ENCODE measurements at regions not wholly inside any gene's neighbourhood (a gene's known extent, or its start where the extent isn't known, plus 50 kb on each side); places are given as distances from the start of the nearest gene placed in this dataset.
"Not testable (repeated sequence)": the region's sequence is repeated elsewhere in the genome, so short reads cannot be mapped to it uniquely, and the experiment has no call there.

DNA sequence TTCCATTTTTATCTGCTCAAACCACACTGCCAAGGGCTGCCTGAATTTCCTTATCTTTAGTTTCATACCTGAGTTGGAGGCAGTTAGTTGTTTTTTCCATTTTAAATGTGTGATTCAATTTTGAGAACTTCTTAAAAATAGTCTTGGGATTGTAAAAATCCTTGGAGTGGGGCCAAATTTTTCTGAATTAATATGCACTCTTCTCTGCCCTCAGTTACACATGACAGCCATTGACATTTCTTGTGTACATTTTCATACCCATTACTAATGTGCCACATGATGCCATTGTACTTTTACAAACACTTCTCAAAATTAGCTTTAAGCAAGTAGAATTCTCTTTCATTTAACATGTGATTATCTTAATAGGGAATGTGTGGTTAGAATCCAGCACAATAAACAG, 141.7 kb downstream of the C3orf38 start:
- DNase-seq (ENCODE audit: low read depth), result no peak

DNA sequence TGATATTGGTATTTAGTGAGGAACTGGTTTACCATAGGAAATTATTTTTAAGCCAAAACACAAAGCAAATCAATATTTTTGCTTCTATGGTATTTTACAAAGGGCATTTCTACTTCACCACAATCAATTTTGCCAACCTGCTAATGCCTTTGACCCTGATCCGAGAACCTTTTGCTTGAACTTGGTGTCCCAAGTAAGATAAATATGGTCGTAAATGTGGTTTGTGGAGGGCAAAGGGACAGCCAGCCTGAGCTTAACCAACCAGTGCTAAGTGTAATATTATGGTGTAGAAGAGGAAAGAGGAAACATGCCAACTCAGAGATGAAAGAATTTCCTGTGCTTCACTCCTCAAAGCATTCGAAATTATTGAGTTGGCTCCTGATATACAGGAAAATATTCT, 148.4 kb downstream of the C3orf38 start:
- no peak for DNase-seq (ENCODE audit: low read depth)

DNA sequence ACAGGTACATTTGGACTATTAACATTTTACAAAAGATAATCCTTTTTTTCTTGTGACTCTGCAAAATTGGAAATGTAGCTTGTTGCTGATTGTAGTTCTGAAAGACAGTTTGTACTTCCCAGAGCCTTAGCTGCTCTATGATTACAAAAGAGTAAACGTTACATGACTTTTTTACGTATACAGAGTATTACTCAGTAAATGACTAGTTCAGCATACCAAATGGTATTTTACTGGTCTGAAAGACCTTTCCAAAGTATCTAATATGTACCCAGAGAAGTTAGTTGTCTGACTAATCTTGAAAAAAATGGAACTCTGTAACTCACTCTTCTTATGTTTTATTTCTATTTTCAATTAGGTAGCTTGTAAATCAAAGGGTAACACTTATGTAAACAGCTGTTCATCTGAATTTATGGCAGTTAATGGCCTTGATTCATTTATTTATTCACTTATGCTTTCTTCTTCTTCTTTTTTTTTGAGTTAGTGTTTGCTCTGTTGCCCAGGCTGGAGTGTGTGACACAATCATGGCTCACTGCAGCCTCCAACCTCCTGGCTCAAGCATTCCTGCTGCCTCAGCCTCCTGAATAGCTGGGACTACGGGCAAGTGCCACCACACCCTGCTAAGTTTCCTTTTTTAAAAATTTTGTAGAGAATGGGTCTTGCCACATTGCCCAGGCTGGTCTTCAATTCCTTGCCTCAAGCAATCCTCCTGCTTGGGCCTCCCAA, 151.7 kb downstream of the C3orf38 start:
- no peak for DNase-seq (ENCODE audit: low read depth)

DNA sequence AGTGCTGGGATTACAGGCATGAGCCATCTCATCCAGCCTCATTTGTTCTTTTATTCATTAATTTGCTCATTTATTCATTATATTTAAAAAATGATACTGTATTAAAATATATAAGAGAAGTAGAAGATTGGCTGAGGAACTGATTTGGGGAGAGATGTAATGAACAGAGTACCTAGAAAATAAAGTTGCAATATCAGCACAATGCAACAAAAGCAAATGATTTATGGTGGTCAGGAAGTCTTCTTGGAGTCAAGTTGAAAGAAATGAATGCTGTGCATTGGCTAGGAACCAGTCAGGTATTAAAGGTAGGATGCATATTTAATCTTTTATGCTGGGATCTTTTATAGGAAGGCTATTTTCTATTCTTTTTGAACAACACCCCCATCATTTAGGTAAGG, 152.2 kb downstream of the C3orf38 start:
- no peak for DNase-seq (ENCODE audit: low read depth)

DNA sequence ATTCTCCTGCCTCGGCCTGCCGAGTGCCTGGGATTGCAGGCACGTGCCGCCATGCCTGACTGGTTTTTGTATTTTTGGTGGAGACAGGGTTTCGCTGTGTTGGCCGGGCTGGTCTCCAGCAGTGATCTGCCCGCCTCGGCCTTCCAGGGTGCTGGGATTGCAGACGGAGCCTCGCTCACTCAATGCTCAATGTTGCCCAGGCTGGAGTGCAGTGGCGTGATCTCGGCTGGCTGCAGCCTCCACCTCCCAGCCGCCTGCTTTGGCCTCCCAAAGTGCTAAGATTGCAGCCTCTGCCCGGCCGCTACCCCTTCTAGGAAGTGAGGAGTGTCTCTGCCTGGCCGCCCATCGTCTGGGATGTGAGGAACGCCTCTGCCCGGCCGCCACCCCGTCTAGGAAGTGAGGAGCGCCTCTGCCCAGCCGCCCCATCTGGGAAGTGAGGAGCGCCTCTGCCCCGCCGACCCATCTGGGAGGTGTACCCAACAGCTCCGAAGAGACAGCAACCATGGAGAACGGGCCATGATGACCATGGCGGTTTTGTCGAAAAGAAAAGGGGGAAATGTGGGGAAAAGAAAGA, 153.7 kb downstream of the C3orf38 start:
- DNase-seq (ENCODE audit: low read depth), result not testable (repeated sequence)

DNA sequence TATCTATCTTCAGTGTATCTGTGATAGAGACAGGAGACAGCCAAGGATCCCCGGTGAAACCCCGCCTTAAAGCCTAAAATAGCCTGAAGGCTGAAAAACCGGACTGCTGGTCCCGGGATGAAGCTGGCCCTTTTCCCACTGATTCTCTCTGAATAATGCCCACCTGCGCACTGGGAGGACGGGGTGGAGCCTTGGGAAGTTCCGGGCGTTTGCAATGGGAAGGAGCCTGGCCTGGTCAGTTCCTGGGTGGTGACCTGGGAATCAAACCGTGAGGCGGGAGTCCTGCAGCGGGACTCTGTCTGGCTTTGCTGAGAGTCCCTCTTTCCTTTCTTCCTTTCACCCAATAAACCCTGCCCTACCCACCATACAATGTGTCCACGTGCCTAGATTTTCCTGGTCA, 157.9 kb downstream of the C3orf38 start:
- no peak for DNase-seq (ENCODE audit: low read depth)

DNA sequence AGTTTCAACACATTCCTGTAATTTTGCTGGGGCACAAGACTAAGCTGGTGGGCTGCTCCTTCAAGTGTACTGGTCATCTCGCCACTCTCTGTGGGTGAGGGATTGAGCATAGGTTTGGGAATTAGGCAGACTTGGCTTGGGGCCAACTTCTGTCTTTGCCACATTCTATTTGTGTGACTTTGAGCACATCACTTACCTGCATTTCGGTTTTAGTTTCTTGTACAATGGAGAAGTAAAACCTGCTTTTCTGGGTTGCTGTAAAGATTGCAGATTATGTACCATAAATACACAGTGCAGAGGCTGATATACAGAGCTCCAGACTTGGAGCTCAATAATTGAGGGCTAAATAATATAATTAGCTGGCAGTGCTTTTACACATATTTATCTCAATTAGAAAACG, 162.1 kb downstream of the C3orf38 start:
- DNase-seq (ENCODE audit: low read depth), result no peak

DNA sequence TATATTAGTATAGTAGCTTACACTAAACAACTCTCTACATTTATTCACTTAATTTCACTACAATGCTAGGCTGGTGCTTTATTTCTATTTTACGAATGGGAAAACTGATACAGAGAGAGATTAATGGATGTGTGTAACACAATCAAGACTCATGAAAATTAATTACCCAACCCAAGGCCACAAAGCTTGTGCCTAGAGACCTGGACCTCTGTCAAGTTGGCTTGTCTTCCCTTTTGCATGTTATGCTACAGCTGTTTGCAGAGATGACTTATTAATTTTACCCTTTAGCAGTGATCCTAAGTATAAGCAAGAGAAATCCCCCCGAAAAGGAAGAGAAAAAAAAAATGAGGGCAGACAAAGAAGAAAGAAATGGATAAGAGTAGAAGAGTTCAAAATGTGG, 162.5 kb downstream of the C3orf38 start:
- no peak for DNase-seq (ENCODE audit: low read depth)

DNA sequence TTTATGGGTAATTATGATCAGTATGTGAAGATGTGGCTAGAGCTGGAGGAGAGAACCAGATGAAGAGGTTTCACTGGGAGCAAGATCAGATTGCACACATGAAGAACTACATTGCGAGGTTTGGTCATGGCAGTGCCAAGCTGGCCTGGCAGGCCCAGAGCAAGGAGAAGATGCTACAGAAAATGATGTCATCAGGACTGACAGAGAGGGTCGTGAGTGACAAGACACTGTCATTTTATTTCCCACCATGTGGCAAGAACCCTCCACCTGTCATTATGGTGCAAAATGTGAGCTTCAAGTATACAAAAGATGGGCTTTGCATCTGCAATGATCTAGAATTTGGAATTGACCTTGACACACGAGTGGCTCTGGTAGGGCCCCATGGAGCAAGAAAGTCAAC, 168.3 kb downstream of the C3orf38 start:
- DNase-seq (ENCODE audit: low read depth), result no peak

DNA sequence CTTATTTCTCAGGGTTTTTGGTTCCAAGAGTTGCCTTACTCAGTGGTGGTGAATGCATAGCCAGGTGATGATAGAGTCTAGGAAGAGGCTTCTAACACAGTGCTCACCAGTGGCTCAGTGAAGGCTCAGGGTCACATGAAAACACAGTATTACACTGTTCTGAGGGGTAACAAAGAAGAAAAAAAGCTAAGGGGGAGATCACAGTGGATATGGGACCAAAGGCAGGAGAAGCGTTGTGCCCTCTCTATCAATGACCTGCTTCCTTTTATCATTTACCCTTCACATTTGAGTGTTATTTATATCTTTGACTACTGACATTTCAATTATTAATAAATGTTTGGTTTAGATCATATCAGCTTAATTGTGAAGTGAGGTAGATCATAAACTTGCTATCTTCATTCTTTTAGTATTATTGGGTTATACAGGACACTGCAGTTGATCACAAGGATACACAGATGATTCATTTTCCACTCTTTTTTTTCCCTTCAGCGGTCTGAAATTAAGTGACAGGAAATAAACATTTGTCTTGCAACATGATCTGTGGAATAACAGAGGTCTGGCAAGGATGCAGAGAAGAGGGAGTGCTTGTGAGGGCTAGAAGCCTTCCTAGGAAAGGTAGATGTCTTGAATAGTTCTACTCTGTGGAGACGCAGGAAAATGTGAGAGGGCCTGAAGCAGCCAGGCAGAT, 171.7 kb downstream of the C3orf38 start:
- no peak for DNase-seq (ENCODE audit: low read depth)

DNA sequence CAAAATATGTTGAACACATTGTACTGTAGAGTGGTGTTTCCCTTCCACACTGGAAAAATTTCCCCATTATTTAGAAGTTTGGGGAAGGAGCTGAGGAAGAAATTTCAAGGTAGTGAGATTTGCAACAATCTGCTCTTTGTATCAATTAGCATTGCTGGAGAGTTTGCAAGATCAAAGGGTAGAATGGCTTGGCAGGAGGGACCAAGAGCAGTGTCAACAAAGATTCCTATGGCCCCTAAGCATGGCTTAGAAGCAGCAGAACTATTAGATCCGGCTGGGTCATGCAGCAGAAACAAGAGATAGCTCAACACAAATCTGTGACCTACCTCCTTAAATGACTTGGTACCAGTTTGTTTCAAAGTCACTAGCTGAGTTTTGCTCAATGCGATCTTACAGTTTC, 175.0 kb downstream of the C3orf38 start:
- DNase-seq (ENCODE audit: low read depth), result no peak

DNA sequence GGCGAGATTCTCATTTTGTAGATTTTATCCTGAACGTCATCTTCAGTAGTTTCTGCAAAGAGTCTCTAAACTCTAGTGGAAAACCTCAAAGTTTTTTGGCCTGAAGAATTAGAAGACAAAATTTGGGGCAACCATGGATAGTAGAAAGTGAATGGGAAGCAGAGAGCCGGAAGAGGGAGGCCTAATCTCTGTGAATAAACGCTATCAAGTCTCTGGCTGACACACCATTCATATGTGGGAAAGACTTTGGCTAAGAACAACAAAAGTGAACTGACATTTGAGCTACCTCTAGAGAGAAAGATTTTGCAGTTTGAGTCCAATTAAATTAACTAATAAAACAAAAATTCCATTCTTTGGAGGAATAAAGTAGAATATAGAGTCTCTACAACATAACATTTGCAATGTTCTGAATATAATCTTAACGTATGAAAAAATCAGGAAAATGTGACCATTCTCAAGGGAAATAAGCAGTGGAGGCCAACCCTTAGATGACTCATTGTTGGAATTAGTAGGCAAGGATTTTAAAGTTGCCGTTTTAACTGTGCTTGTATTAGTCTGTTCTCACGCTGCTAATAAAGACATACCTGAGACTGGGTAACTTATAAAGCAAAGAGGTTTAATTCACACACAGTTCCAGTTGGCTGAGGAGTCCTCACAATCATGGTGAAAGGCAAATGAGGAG, 184.6 kb downstream of the C3orf38 start:
- DNase-seq (ENCODE audit: low read depth), result no peak

DNA sequence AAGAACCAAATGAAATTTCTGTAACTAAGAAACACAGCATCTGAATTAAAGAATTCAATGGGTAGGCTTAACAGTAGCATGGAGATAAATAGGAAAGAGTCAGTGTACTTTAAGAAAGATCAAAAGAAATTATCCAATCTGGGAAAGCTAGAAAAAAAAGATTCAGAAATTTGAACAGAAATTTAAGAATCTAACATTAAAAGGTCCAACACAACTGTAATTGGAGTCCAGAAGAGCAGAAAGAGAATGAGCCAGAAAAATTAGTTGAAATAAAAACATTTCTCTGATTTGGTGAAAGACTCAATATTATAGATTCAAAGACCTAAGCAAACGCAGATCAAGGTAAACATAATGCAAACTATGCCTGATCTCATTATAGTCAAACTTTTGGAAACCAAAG, 187.1 kb downstream of the C3orf38 start:
- DNase-seq (ENCODE audit: low read depth), result no peak

DNA sequence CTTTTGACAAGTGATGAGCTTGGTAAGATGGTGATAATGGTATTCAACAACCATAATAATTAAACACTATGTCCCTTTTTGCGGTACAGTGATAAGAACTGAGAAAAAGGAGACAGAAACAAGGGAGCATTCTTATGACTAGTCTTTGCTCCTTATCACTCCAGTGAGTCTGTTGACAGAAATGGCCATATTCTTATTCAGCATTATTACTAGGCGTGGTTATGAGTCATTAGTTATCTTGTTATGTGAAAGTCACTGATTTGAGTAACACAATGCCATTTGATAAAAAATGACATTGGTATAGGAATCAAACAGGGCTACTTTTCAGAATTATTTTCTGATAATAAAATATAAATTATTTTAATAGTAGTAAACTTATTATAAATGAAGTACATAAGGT, 193.5 kb downstream of the C3orf38 start:
- DNase-seq (ENCODE audit: low read depth), result no peak

DNA sequence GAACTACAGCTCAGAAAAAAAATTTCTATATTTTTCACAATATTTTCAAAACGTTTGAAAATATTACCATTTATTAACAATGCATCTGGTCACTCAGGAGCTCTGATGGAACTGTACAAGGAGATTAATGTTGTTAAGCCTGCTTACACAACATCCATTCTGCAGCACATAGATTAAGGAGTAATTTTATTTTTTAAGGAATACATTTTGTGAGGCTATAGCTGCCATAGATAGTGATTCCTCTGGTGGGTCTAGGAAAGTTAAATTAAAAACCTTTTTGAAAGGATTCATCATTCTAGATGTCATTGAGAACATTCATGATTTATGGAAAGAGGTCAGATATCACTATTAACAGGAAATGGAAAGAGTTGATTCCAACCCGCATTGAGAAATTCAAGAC, 196.9 kb downstream of the C3orf38 start:
- no peak for DNase-seq (ENCODE audit: low read depth)

DNA sequence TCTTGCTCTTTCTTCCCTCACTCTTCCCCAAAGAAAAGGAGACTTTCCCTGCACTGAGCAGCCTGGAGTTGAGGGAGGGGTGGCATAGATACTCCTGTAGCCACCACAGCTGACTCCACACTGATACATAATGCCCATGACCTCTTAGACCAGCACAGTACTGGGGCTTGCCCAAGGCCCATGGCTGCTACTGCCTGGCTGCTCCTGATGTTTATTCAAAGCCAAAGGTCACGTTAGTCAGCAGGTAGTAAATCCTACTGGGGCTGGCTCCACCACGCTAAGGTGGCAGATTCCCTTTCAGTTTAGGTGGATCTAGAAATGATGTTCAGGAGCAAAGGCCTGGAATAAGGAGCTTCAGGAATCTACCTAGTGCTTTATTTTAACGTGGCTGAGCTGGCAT, 212.7 kb downstream of the C3orf38 start:
- no peak for DNase-seq (ENCODE audit: low read depth)

DNA sequence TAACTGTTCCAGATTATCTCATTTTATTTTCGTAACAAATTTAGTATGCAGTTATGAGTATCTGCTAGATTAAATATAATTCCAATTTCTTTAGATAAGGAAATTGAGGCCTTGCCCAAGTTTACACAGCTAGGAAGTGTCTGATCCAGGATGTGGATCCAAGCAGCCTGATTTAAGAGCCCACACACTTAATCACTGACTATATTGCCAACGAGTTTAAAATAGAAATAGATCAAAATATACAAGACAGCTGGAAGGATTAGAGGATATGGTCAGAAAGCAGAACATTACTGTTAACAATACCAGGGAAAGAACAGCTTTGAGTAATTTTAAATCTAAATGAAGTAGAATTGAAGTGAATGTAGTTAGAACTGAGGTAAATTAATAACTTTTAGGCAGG, 215.2 kb downstream of the C3orf38 start:
- DNase-seq (ENCODE audit: low read depth), result no peak

DNA sequence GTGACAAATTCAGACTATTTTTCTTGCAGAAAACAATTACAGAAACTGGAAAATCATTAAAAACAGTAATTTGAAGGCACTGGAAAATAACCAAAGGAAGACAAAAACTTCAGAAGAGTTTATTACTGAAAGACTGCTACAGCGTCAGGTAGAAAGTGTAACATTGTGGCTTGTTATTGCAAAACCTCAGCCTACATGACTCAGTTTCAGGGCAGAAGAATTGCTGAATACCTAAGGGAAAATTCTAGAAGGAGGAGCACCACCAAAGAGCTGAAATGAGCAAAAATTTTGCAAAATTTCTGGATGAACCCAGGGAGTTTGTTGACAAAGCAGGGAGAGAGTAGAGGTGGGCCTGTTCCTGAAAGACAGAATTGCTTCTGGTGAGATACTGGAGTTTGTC, 219.6 kb downstream of the C3orf38 start:
- DNase-seq (ENCODE audit: low read depth), result no peak

DNA sequence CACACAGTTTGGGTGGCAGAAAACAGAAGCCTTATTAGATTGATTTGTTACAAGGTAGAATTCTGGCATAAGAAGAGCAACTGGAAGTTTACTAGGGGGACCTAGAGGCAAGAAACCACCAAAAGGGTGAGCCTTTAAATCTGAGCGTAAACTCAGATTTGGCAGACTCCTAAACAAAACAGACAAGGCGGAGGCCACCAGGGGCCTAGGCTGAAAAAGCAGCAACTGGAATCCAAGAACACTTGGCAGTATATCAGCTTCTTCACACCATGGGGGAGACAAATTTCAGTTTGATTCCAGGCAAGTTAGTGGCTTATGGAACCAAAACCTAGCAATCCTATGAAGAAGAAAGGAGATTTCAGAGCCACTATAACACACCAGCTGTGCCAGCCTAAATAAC, 220.0 kb downstream of the C3orf38 start:
- no peak for DNase-seq (ENCODE audit: low read depth)

DNA sequence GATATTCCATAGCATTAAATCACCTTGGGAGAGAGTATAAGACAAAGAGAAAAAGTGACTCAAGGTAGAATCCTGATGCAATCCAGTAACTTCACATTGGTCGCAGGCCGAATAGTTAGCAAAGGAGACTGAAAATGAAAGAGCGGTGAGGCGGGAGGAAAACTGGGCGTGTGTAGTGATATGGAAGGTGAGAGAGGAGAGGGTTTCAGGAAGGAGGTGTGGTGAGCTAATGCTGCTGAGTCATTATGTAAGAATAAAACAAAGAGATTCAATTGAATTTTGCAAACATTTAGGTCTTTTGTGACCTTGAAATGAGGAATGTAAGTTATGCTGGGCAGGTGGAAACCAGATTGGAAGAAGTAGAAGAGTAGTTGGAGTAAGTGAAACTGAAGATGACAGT, 235.3 kb downstream of the C3orf38 start:
- no peak for DNase-seq (ENCODE audit: low read depth)

DNA sequence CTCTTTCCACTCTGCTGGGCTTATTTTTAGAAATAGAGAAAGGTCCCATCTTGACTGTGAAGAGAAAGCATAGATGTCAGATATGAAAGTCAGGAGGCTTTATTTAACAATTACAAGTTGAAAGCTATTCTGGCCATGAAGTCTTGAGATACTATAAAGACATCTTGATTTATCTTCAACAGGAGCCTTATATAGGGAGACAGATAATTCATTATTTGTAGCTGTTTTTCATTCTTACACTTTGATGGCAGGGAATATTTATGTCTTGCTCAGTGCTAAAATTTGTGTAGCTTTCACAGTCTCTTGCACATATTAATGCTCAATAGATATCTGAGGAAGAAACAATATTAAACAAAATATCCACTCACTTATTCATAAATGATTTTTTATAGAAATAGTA, 248.8 kb downstream of the C3orf38 start:
- DNase-seq (ENCODE audit: low read depth), result no peak

DNA sequence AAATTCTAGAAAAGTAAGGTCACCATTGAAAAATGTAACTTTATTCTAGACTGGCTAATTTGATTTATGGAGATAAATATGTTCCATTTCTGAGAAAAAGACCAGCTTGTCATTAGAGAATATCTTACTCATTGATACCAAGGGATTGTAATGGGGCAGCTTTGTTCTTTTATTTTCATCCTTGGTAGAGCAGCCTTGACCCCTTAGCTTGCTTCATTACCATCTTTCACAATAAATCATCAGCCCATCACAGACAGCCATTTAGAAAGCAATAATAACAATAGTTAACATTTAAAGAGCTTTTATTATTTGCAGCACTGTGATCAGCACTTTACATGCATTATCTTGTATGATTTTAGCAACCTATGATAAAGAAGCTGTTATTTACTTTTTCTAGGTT, 253.6 kb downstream of the C3orf38 start:
- DNase-seq (ENCODE audit: low read depth), result no peak

DNA sequence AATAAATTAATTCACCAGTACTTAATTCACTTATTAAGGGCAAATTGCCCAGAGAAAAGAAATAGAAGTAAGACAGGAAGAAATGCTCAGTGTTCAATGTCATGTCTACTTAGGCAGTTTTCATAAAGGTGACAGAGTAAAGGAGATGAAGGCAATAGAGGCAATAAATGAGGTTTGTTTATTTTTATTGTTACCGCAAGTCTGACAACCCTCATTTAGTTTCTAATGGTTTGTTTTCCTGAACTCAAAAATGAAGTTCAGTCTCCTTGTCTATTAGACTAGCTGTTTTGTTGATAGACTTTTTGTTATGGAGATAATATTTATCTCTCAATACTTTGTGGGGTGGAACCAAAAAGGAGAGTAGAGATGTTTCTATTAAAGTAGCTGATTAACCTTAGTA, 258.3 kb downstream of the C3orf38 start:
- no peak for DNase-seq (ENCODE audit: low read depth)
